ENCODE measurements at regions not wholly inside any gene's neighbourhood (a gene's known extent, or its start where the extent isn't known, plus 50 kb on each side); places are given as distances from the start of the nearest gene placed in this dataset.

DNA sequence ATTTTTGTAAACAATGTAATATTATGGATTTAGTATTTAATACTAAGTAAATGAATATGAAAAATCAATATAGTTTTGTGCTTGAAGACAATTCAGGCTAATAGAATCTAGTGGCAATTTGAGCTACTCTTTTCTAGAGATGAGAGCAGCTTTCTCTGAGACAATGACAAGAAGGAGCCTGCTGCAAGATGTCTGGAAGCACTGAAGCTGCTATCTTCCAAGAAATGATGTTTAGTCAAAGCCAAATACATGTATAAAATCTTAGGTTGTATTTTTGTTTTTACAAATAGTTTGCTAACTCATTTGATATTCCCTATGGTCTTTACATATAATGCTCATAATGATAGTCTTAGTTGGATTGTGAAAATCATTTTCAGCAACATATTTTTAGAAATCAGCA lies 103.9 kb upstream of the COL24A1 start:
- POLR2A ChIA-PET (ENCODE audit: partially characterized antibody): no interaction called here
- no peak overlapping the region for H2BK120ac ChIP-seq (replicated peaks; ENCODE audit: low read depth, low read length)

More for the DNA sequence above, 103.9 kb upstream of the COL24A1 start:
- H3K4me2 ChIP-seq (ENCODE audit: insufficient read depth in 1 of 2, low read depth in 2 of 2, low read length in 2 of 2): no peak overlapping the region
- H2AK5ac ChIP-seq (ENCODE audit: low read depth, low read length): no peak overlapping the region
- H3K18ac ChIP-seq (ENCODE audit: extremely low read depth, low read length): no peak overlapping the region
- no peak for FAIRE-seq
- H2BK20ac ChIP-seq (ENCODE audit: low read length): no peak overlapping the region
- H3K4ac ChIP-seq (replicated peaks; ENCODE audit: insufficient read length, low read depth, low read length): no peak overlapping the region
- no peaks in the 10 kb centered on the region for H3K23me2 ChIP-seq (ENCODE audit: low read depth, low read length)
- no peaks in the 10 kb centered on the region for H3K36me3 ChIP-seq (ENCODE audit: control insufficient read depth in 2 of 4, insufficient read depth in 4 of 4, low read length in 3 of 4)
- H4K20me1 ChIP-seq (replicated peaks in 1 of 2; ENCODE audit: control insufficient read depth in 1 of 2, insufficient read depth in 2 of 2, low read length in 2 of 2): no peaks in the 10 kb centered on the region
- H2BK12ac ChIP-seq (ENCODE audit: low read depth, low read length): no peak overlapping the region
- H2BK5ac ChIP-seq (ENCODE audit: low read depth, low read length): no peak overlapping the region
- no peak overlapping the region for H4K8ac ChIP-seq (ENCODE audit: extremely low read depth, insufficient read depth, low read length)
- H3K23ac ChIP-seq (ENCODE audit: insufficient read length): no peak overlapping the region
- DNase-seq (ENCODE audit: low read depth in 1 of 2, low spot score in 2 of 2): no peak
- no peak overlapping the region for H3K14ac ChIP-seq (ENCODE audit: insufficient read length)
- H4K91ac ChIP-seq (replicated peaks; ENCODE audit: insufficient read length, low read length): no peak overlapping the region
- no peak overlapping the region for H2AFZ ChIP-seq (ENCODE audit: low read length)
- no peaks in the 10 kb centered on the region for H3K9me3 ChIP-seq (ENCODE audit: insufficient read depth in 2 of 2, low read depth in 1 of 2, low read length in 1 of 2)
- H3K27me3 ChIP-seq (replicated peaks in 1 of 4; ENCODE audit: control insufficient read depth in 3 of 4, extremely low read depth in 1 of 4, insufficient read depth in 3 of 4, low read length in 3 of 4): peaks cover 0 to 1% (median 0%) of the 10 kb centered on the region in 4 experiments; a peak in 1 of 7 replicates
- H3K79me1 ChIP-seq (ENCODE audit: low read depth, low read length): no peaks in the 10 kb centered on the region
- H3K27ac ChIP-seq (ENCODE audit: low read depth, low read length): no peak overlapping the region
- no peaks in the 10 kb centered on the region for H3K79me2 ChIP-seq (ENCODE audit: control insufficient read depth in 1 of 2, insufficient read depth in 2 of 2, low read length in 2 of 2)
- no peak overlapping the region for H3K56ac ChIP-seq (replicated peaks; ENCODE audit: insufficient read length, low read depth, low read length)
- no peak overlapping the region for H4K5ac ChIP-seq (ENCODE audit: insufficient read length, low read depth, low read length)
- H3K4me1 ChIP-seq (replicated peaks in 1 of 4; ENCODE audit: control insufficient read depth in 3 of 4, insufficient read depth in 4 of 4, low read length in 3 of 4): no peaks in the 10 kb centered on the region
- TF ChIP-seq EP300 (IDR thresholded peaks at IDR 0.05; ENCODE audit: borderline replicate concordance in 1 of 2, low read depth in 2 of 2, low read length in 2 of 2): no peak
- no peak for TF ChIP-seq SP4 (IDR thresholded peaks at IDR 0.05; ENCODE audit: low read length)
- no peak for TF ChIP-seq SUZ12 (IDR thresholded peaks at IDR 0.05; ENCODE audit: low read length)
- TF ChIP-seq FOSL1 (IDR thresholded peaks at IDR 0.05; ENCODE audit: insufficient read depth, low read depth, low read length): no peak
- TF ChIP-seq ZNF274 (IDR thresholded peaks at IDR 0.05; ENCODE audit: borderline replicate concordance, extremely low read depth, low read length): no peak
- TF ChIP-seq RFX5 (IDR thresholded peaks at IDR 0.05; ENCODE audit: borderline replicate concordance, low read depth, low read length): no peak
- TF ChIP-seq KDM5A (IDR thresholded peaks at IDR 0.05; ENCODE audit: low read length): no peak
- TF ChIP-seq JUND (IDR thresholded peaks at IDR 0.05; ENCODE audit: low read length): no peak
- TF ChIP-seq CBX8 (IDR thresholded peaks at IDR 0.05; ENCODE audit: borderline replicate concordance, low read depth, low read length): no peak
- H3K4me3 ChIP-seq (ENCODE audit: extremely low read depth in 1 of 4, insufficient read depth in 2 of 4, low read depth in 3 of 4, low read length in 4 of 4): no peak overlapping the region
- no peak overlapping the region for H2BK15ac ChIP-seq (ENCODE audit: low read length)
- CTCF ChIA-PET (ENCODE audit: partially characterized antibody): no interaction called here
- no peak overlapping the region for H3K9ac ChIP-seq (replicated peaks in 1 of 4; ENCODE audit: extremely low read depth in 1 of 4, low read depth in 3 of 4, low read length in 3 of 4)

Measured in H1 (cell line).